A673 (cell line): ENCODE measurements at regions not wholly inside any gene's neighbourhood (a gene's known extent, or its start where the extent isn't known, plus 50 kb on each side); places are given as distances from the start of the nearest gene placed in this dataset.

Source experiments
- BruUV-seq: library from RNA; stranded (reverse); fragments of 400-500 nt; replicated peaks from 2 replicates; lab custom pipeline; 2021; lab: Mats Ljungman, UMichigan
- CTCF ChIA-PET: fragments of 300-600 bp; sonication (Branson Sonifier 250); formaldehyde crosslinking; loops from one replicate; lab custom pipeline; 2022; ENCODE audit warnings: antibody characterized with exemption; lab: Charles Lee
- POLR2A ChIA-PET: fragments of 300-600 bp; sonication (Branson Sonifier 250); formaldehyde crosslinking; loops from one replicate; lab custom pipeline; 2022; ENCODE audit warnings: antibody characterized with exemption; ENCODE audit not compliant: low non-redundant PET; lab: Charles Lee
- DNase-seq: peaks from one replicate; pipeline ENCODE4 v3.0.0-alpha.2; 2015; ENCODE audit warnings: low spot score
- H3K27ac ChIP-seq: fragments of 200-600 bp; sonication (generic); 2 replicates; pipeline ENCODE4 v1.5.1; 2016; ENCODE audit warnings: mixed run types, low read depth, mild to moderate bottlenecking, mixed read lengths, antibody characterized with exemption, low read length; ENCODE audit not compliant: poor library complexity, severe bottlenecking
- H3K27me3 ChIP-seq: fragments of 200-600 bp; sonication (generic); replicated peaks from 2 replicates; pipeline ENCODE4 v1.6.1; 2017; ENCODE audit warnings: mixed run types, low read depth, mild to moderate bottlenecking, mixed read lengths, antibody characterized with exemption, low read length; ENCODE audit not compliant: insufficient read depth, poor library complexity
- H3K36me3 ChIP-seq: fragments of 200-600 bp; sonication (generic); 2 replicates; pipeline ENCODE4 v1.6.1; 2016; ENCODE audit warnings: mixed run types, mild to moderate bottlenecking, mixed read lengths, antibody characterized with exemption, low read length; ENCODE audit not compliant: insufficient read depth, poor library complexity, severe bottlenecking
- H3K4me1 ChIP-seq: fragments of 200-600 bp; sonication (generic); 2 replicates; pipeline ENCODE4 v1.6.1; 2017; ENCODE audit warnings: mixed run types, mild to moderate bottlenecking, mixed read lengths, antibody characterized with exemption, low read length; ENCODE audit not compliant: insufficient read depth, poor library complexity, severe bottlenecking
- H3K4me3 ChIP-seq: fragments of 200-600 bp; sonication (generic); 2 replicates; pipeline ENCODE4 v1.5.1; 2016; ENCODE audit warnings: low read depth, mixed run types, mild to moderate bottlenecking, mixed read lengths, low read length; ENCODE audit not compliant: poor library complexity, severe bottlenecking
- H3K9me3 ChIP-seq: fragments of 200-600 bp; sonication (generic); 2 replicates; pipeline ENCODE4 v1.6.1; 2016; ENCODE audit warnings: mixed run types, low read depth, mild to moderate bottlenecking, mixed read lengths, antibody characterized with exemption, low read length; ENCODE audit not compliant: poor library complexity, severe bottlenecking
- CTCF ChIP-seq: fragments of 300-800, 200-600 bp; sonication (generic); conservative IDR thresholded peaks from 2 replicates; pipeline ENCODE4 v1.5.1; 2017; ENCODE audit warnings: low read depth, mild to moderate bottlenecking, antibody characterized with exemption, low read length, moderate library complexity, mixed read lengths
- EZH2 ChIP-seq: fragments of 200-600 bp; sonication (generic); IDR thresholded peaks from 2 replicates; pipeline ENCODE4 v1.6.1; 2017; ENCODE audit warnings: borderline replicate concordance, low read depth, mild to moderate bottlenecking, mixed read lengths, antibody characterized with exemption, low read length; ENCODE audit not compliant: poor library complexity, severe bottlenecking
- intact Hi-C: fragments of 100-400 bp; cut with micrococcal nuclease; formaldehyde crosslinking; loops from one replicate; pipeline ENCODE4 v1.10.0; 2022; ENCODE audit not compliant: unreplicated experiment

GRCh38 chr4:124201636-124202035 is 510.9 kb downstream of the ANKRD50 start:
- TF ChIP-seq CTCF (no peak), EZH2 (no peak)
- Histone ChIP-seq H3K4me3 (no peak overlapping the region), H3K27ac (no peak overlapping the region), H3K9me3 (no peaks in the 10 kb centered on the region), H3K36me3 (no peaks in the 10 kb centered on the region), H3K27me3 (no peaks in the 10 kb centered on the region), H3K4me1 (peaks cover 5% of the 10 kb centered on the region)
- DNase-seq: no peak
- no TSS peak for BruUV-seq
- ChIA-PET POLR2A (no interaction called here), CTCF (no interaction called here)
- intact Hi-C loops: no loop called here

GRCh38 chr4:124202099-124202498 is 510.4 kb downstream of the ANKRD50 start:
- TF ChIP-seq EZH2 (no peak), CTCF (no peak)
- Histone ChIP-seq H3K27ac (no peak overlapping the region), H3K4me3 (no peak overlapping the region), H3K4me1 (peaks cover 5% of the 10 kb centered on the region), H3K9me3 (no peaks in the 10 kb centered on the region), H3K27me3 (no peaks in the 10 kb centered on the region), H3K36me3 (no peaks in the 10 kb centered on the region)
- ChIA-PET POLR2A (no interaction called here), CTCF (no interaction called here)
- DNase-seq: no peak
- intact Hi-C loops: no loop called here
- BruUV-seq: no TSS peak

GRCh38 chr4:124203613-124204238 is 508.8 kb downstream of the ANKRD50 start:
- intact Hi-C loops: no loop called here
- no peaks in the 10 kb centered on the region for H3K36me3 ChIP-seq
- no peak for DNase-seq
- H3K27ac ChIP-seq: no peak overlapping the region
- ChIA-PET POLR2A (no interaction called here), CTCF (no interaction called here)
- H3K4me1 ChIP-seq: peaks cover 5% of the 10 kb centered on the region
- no peak for TF ChIP-seq EZH2
- TF ChIP-seq CTCF: no peak
- no peaks in the 10 kb centered on the region for H3K27me3 ChIP-seq
- BruUV-seq: no TSS peak
- no peaks in the 10 kb centered on the region for H3K9me3 ChIP-seq
- no peak overlapping the region for H3K4me3 ChIP-seq
